Esophagus muscularis mucosa (tissue), 4 donors: ENCODE measurements at regions not wholly inside any gene's neighbourhood (a gene's known extent, or its start where the extent isn't known, plus 50 kb on each side); places are given as distances from the start of the nearest gene placed in this dataset.

Source experiments
- CTCF ChIP-seq, 3 experiments: fragments of 200-600 bp in 2 of 3; fragments of 450-650 bp in 1 of 3; sonication (generic) in 2 of 3; IDR thresholded peaks; one replicate each; pipeline ENCODE4 v1.5.1; 2017 to 2019; ENCODE audit warnings: antibody characterized with exemption in 3 of 3, mild to moderate bottlenecking in 2 of 3, moderate library complexity in 1 of 3
- EP300 ChIP-seq: sonication (generic); formaldehyde crosslinking; IDR thresholded peaks from one replicate; pipeline ENCODE4 v1.6.1; 2017; ENCODE audit warnings: antibody characterized with exemption
- POLR2A ChIP-seq: fragments of 450-650 bp; IDR thresholded peaks from one replicate; pipeline ENCODE4 v1.6.1; 2017; ENCODE audit warnings: antibody characterized with exemption, moderate library complexity, mild to moderate bottlenecking, low read depth

GRCh38 chr3:35338186-35338585 is 301.1 kb upstream of the ARPP21 start:
- TF ChIP-seq CTCF (IDR thresholded peaks at IDR 0.05) (no peak), EP300 (no peak), POLR2A (no peak)
